Left lung (tissue), 4 donors: ENCODE measurements at regions not wholly inside any gene's neighbourhood (a gene's known extent, or its start where the extent isn't known, plus 50 kb on each side); places are given as distances from the start of the nearest gene placed in this dataset.

Experiments used
- ATAC-seq: fragments of 200-7000 bp; cut with Tn5 transposase; one replicate; pipeline ENCODE4 v1.9.1; 2020; ENCODE audit warnings: moderate library complexity
- DNase-seq, 4 donors: peaks; one replicate each; pipeline ENCODE4 v3.0.0-alpha.2; 2013 to 2020
- H3K27ac ChIP-seq, 2 donors: fragments of 200-600 bp; sonication (generic) in 1 of 2; one replicate each; pipeline versions ENCODE4 v1.5.0 to v1.8.0; 2020 to 2021
- H3K27me3 ChIP-seq, 2 donors: fragments of 200-600 bp; sonication (generic) in 1 of 2; one replicate each; pipeline versions ENCODE4 v1.5.0 to v1.8.0; 2020 to 2021
- H3K36me3 ChIP-seq, 2 donors: fragments of 200-600 bp; sonication (generic) in 1 of 2; one replicate each; pipeline versions ENCODE4 v1.5.0 to v1.8.0; 2020 to 2021
- H3K4me1 ChIP-seq, 2 donors: fragments of 200-600 bp; one replicate each; pipeline ENCODE4 v1.8.0; 2021
- H3K4me3 ChIP-seq, 2 donors: fragments of 200-600 bp; sonication (generic) in 1 of 2; one replicate each; pipeline versions ENCODE4 v1.5.0 to v1.8.0; 2020 to 2021; ENCODE audit warnings: mild to moderate bottlenecking in 1 of 2
- H3K9me3 ChIP-seq, 2 donors: fragments of 200-600 bp; sonication (generic) in 1 of 2; one replicate each; pipeline versions ENCODE4 v1.5.0 to v1.8.0; 2020 to 2021
- CTCF ChIP-seq, 2 donors: fragments of 200-600 bp; sonication (generic) in 1 of 2; IDR thresholded peaks; one replicate each; pipeline versions ENCODE4 v1.5.0 to v1.8.0; 2021; ENCODE audit warnings: antibody characterized with exemption in 2 of 2
- intact Hi-C, 2 donors: fragments of 100-400 bp; cut with DNase I; formaldehyde crosslinking; loops; one replicate each; pipeline versions ENCODE4 v1.11.2 to v1.14.2; 2022
- donor health status: DM: no; HTN: yes; CAD: no.
- donor health status: DM: no; HTN: no; CAD: no.

- TF ChIP-seq CTCF (IDR thresholded peaks at IDR 0.05), result no peak
- no peak overlapping the region for H3K4me3 ChIP-seq
- H3K27ac ChIP-seq, result no peak overlapping the region
- no peaks in the 10 kb centered on the region for H3K36me3 ChIP-seq
- intact Hi-C loops, result no loop called here
- ATAC-seq, result no peak
- no peaks in the 10 kb centered on the region for H3K4me1 ChIP-seq
- peaks cover 0 to 6% of the 10 kb centered on the region in 2 donors for H3K9me3 ChIP-seq
- no peaks in the 10 kb centered on the region for H3K27me3 ChIP-seq
- DNase-seq, result no peak
Measured at GRCh38 chr2:155062922-155063258, 364.4 kb downstream of the KCNJ3 start.

- H3K4me3 ChIP-seq, result no peak overlapping the region
- no peaks in the 10 kb centered on the region for H3K36me3 ChIP-seq
- H3K27me3 ChIP-seq, result no peaks in the 10 kb centered on the region
- DNase-seq (no peak), ATAC-seq (no peak)
- peaks cover 0 to 6% of the 10 kb centered on the region in 2 donors for H3K9me3 ChIP-seq
- intact Hi-C loops, result no loop called here
- H3K27ac ChIP-seq, result no peak overlapping the region
- H3K4me1 ChIP-seq, result no peaks in the 10 kb centered on the region
- TF ChIP-seq CTCF (IDR thresholded peaks at IDR 0.05), result no peak
Measured at GRCh38 chr2:155062250-155062921, 363.9 kb downstream of the KCNJ3 start.

GRCh38 chr2:155060896-155061295, 362.4 kb downstream of the KCNJ3 start:
- H3K27me3 ChIP-seq, result no peaks in the 10 kb centered on the region
- no peak for TF ChIP-seq CTCF (IDR thresholded peaks at IDR 0.05)
- ATAC-seq (no peak), DNase-seq (no peak)
- no peak overlapping the region for H3K4me3 ChIP-seq
- H3K4me1 ChIP-seq, result no peaks in the 10 kb centered on the region
- peaks cover 0 to 6% of the 10 kb centered on the region in 2 donors for H3K9me3 ChIP-seq
- intact Hi-C loops, result no loop called here
- H3K36me3 ChIP-seq, result no peaks in the 10 kb centered on the region
- H3K27ac ChIP-seq, result no peak overlapping the region

GRCh38 chr2:155054712-155055111, 356.2 kb downstream of the KCNJ3 start:
- Histone ChIP-seq H3K4me1 (no peaks in the 10 kb centered on the region), H3K27me3 (no peaks in the 10 kb centered on the region), H3K9me3 (peaks cover 0 to 2% of the 10 kb centered on the region in 2 donors), H3K27ac (no peak overlapping the region), H3K36me3 (no peaks in the 10 kb centered on the region), H3K4me3 (no peak overlapping the region)
- intact Hi-C loops, result no loop called here
- ATAC-seq, result no peak
- no peak for DNase-seq
- TF ChIP-seq CTCF (IDR thresholded peaks at IDR 0.05), result no peak

- no peak for DNase-seq
- H3K27ac ChIP-seq, result no peak overlapping the region
- intact Hi-C loops, result no loop called here
- H3K4me1 ChIP-seq, result no peaks in the 10 kb centered on the region
- H3K36me3 ChIP-seq, result no peaks in the 10 kb centered on the region
- no peak for TF ChIP-seq CTCF (IDR thresholded peaks at IDR 0.05)
- H3K9me3 ChIP-seq, result peaks cover 0 to 6% of the 10 kb centered on the region in 2 donors
- ATAC-seq, result no peak
- no peak overlapping the region for H3K4me3 ChIP-seq
- no peaks in the 10 kb centered on the region for H3K27me3 ChIP-seq
Measured at GRCh38 chr2:155043097-155043496, 344.6 kb downstream of the KCNJ3 start.
